Left lung (tissue), 4 donors: ENCODE measurements at regions not wholly inside any gene's neighbourhood (a gene's known extent, or its start where the extent isn't known, plus 50 kb on each side); places are given as distances from the start of the nearest gene placed in this dataset.

Experiments
- ATAC-seq: fragments of 200-7000 bp; cut with Tn5 transposase; one replicate; pipeline ENCODE4 v1.9.1; 2020; ENCODE audit warnings: moderate library complexity
- DNase-seq, 4 donors: peaks; one replicate each; pipeline ENCODE4 v3.0.0-alpha.2; 2013 to 2020
- H3K27ac ChIP-seq, 2 donors: fragments of 200-600 bp; sonication (generic) in 1 of 2; one replicate each; pipeline versions ENCODE4 v1.5.0 to v1.8.0; 2020 to 2021
- H3K27me3 ChIP-seq, 2 donors: fragments of 200-600 bp; sonication (generic) in 1 of 2; one replicate each; pipeline versions ENCODE4 v1.5.0 to v1.8.0; 2020 to 2021
- H3K36me3 ChIP-seq, 2 donors: fragments of 200-600 bp; sonication (generic) in 1 of 2; one replicate each; pipeline versions ENCODE4 v1.5.0 to v1.8.0; 2020 to 2021
- H3K4me1 ChIP-seq, 2 donors: fragments of 200-600 bp; one replicate each; pipeline ENCODE4 v1.8.0; 2021
- H3K4me3 ChIP-seq, 2 donors: fragments of 200-600 bp; sonication (generic) in 1 of 2; one replicate each; pipeline versions ENCODE4 v1.5.0 to v1.8.0; 2020 to 2021; ENCODE audit warnings: mild to moderate bottlenecking in 1 of 2
- H3K9me3 ChIP-seq, 2 donors: fragments of 200-600 bp; sonication (generic) in 1 of 2; one replicate each; pipeline versions ENCODE4 v1.5.0 to v1.8.0; 2020 to 2021
- CTCF ChIP-seq, 2 donors: fragments of 200-600 bp; sonication (generic) in 1 of 2; IDR thresholded peaks; one replicate each; pipeline versions ENCODE4 v1.5.0 to v1.8.0; 2021; ENCODE audit warnings: antibody characterized with exemption in 2 of 2
- intact Hi-C, 2 donors: fragments of 100-400 bp; cut with DNase I; formaldehyde crosslinking; loops; one replicate each; pipeline versions ENCODE4 v1.11.2 to v1.14.2; 2022
- donor health status: DM: no; HTN: yes; CAD: no.
- donor health status: DM: no; HTN: no; CAD: no.

- Histone ChIP-seq H3K9me3 (no peaks in the 10 kb centered on the region), H3K27ac (no peak overlapping the region), H3K4me3 (no peak overlapping the region), H3K36me3 (no peaks in the 10 kb centered on the region), H3K27me3 (no peaks in the 10 kb centered on the region), H3K4me1 (no peaks in the 10 kb centered on the region)
- no peak for TF ChIP-seq CTCF (IDR thresholded peaks at IDR 0.05)
- intact Hi-C loops = no loop called here
- ATAC-seq (no peak), DNase-seq (no peak)
Measured at GRCh38 chr2:121918231-121918630, 162.8 kb downstream of the TSN start.

- no peak overlapping the region for H3K4me3 ChIP-seq
- intact Hi-C loops = no loop called here
- DNase-seq = no peak
- ATAC-seq = no peak
- H3K9me3 ChIP-seq = no peaks in the 10 kb centered on the region
- no peak for TF ChIP-seq CTCF (IDR thresholded peaks at IDR 0.05)
- H3K27ac ChIP-seq = no peak overlapping the region
- H3K27me3 ChIP-seq = no peaks in the 10 kb centered on the region
- no peaks in the 10 kb centered on the region for H3K36me3 ChIP-seq
- H3K4me1 ChIP-seq = no peaks in the 10 kb centered on the region
Measured at GRCh38 chr2:121919803-121920202, 164.4 kb downstream of the TSN start.

GRCh38 chr2:121925466-121925865, 170.0 kb downstream of the TSN start:
- no peak for ATAC-seq
- H3K27ac ChIP-seq = no peak overlapping the region
- TF ChIP-seq CTCF (IDR thresholded peaks at IDR 0.05) = no peak
- H3K4me1 ChIP-seq = no peaks in the 10 kb centered on the region
- no peak overlapping the region for H3K4me3 ChIP-seq
- DNase-seq = no peak
- no peaks in the 10 kb centered on the region for H3K36me3 ChIP-seq
- intact Hi-C loops = no loop called here
- H3K27me3 ChIP-seq = no peaks in the 10 kb centered on the region
- no peaks in the 10 kb centered on the region for H3K9me3 ChIP-seq

GRCh38 chr2:121943285-121943684, 187.8 kb downstream of the TSN start:
- H3K36me3 ChIP-seq = no peaks in the 10 kb centered on the region
- no peak for ATAC-seq
- no peaks in the 10 kb centered on the region for H3K27me3 ChIP-seq
- H3K27ac ChIP-seq = no peak overlapping the region
- no peak for DNase-seq
- H3K4me1 ChIP-seq = peaks cover 0 to 5% of the 10 kb centered on the region in 2 donors
- no peak for TF ChIP-seq CTCF (IDR thresholded peaks at IDR 0.05)
- H3K9me3 ChIP-seq = no peaks in the 10 kb centered on the region
- intact Hi-C loops = no loop called here
- no peak overlapping the region for H3K4me3 ChIP-seq

- Histone ChIP-seq H3K27ac (no peak overlapping the region), H3K9me3 (no peaks in the 10 kb centered on the region), H3K4me3 (no peak overlapping the region), H3K4me1 (peaks cover 0 to 5% of the 10 kb centered on the region in 2 donors), H3K27me3 (no peaks in the 10 kb centered on the region), H3K36me3 (no peaks in the 10 kb centered on the region)
- no peak for TF ChIP-seq CTCF (IDR thresholded peaks at IDR 0.05)
- ATAC-seq (peak; percentile 44), DNase-seq (no peak)
- intact Hi-C loops = no loop called here
Measured at GRCh38 chr2:121944072-121944831, 188.8 kb downstream of the TSN start.
